Smooth muscle cell of the brain vasculature (primary cell): ENCODE measurements at regions not wholly inside any gene's neighbourhood (a gene's known extent, or its start where the extent isn't known, plus 50 kb on each side); places are given as distances from the start of the nearest gene placed in this dataset.

Experiments used
- DNase-seq: peaks from one replicate; pipeline ENCODE4 v3.0.0-alpha.2; 2012; ENCODE audit warnings: low read depth, low spot score

GRCh38 chr1:222911866-222912265, 97.0 kb downstream of the DISP1 start:
- no peak for DNase-seq

- no peak for DNase-seq
These were observed 97.9 kb downstream of the DISP1 start for GRCh38 chr1:222912730-222913129.

DNA sequence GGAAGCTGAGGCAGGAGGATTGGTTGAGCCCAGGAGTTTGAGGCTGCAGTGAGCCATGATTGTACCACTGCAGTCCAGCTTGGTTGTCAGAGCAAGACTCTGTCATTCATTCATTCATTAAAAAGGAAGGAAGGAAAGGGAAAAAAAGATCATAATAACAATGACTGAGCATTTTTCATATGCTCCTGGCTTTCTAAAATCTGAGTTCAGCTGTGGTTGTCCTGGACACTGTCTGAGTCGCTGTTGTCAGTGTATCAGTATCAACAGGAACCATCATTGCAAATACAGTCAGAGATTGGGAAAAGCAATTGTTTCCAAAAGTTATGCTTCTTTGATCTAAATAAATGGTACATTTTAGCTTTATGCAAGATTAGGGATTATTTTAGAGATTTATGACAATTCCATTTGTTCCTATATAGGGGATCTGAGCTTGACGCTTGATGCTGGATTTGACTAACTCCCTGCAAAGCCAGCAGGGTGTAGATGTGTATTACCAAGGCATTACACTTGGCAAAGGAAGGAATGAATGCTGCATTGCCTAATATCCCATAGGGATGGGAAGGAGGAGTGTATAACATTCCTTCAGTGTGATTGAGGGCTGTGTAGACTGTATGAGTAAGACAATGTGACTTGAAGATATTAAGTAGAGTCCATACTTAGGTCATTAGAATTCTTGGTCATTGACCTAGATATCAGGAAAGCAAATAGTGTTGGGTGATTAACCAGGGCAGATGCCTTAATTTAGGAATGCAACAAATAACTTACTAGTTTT, 100.2 kb downstream of the DISP1 start:
- DNase-seq, result no peak

- DNase-seq, result no peak
These were observed 101.3 kb downstream of the DISP1 start for GRCh38 chr1:222916100-222916499.

DNA sequence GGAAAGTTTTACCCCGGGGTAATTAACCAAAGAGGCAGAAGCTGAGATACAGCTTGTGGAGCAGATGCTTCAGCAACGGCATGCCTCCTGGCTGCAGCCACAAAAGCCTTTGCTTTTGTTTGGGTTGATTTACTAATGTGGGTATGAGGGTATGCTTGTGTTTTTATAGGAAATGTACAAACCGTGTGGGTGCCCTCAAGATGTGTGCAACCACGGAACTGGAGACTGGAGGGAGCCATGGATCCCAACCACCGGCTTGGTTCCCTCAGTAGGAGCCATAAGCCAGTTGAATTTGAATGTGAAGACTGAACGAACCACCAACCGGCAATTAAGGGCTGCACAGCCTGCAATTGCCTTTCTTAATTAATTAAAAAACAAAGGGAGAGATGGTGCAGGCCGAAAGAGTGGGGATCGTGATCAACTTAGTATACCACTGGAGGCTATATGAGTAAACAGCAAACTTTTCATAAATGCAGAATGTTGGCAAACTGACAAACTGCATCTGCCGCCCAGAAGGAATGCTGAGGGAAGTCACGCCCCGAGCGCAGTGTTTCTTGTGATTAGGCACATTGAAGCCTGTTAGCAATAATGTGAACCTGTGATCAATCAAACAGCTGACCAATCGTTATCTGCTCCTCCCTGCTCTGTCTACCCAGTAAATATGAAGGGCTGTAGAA, 104.1 kb downstream of the DISP1 start:
- no peak for DNase-seq

DNA sequence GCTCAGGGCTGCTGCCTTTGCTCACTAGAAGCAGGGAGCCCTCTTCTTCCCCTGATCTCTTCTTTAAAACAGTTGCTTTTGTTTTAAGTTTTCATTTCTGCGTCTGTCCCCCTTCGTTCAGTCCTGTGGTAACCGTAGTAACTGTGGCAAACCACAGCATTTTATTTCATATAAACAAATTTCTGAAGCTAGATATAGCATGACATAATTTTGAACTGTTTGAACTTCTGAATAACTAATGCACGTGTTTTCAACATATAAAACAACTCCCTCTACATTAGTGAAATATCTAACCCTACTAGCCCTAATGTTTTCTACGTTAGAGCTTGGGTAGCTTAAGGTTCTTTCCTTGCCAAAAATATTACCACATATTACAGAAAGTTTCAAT, 104.6 kb downstream of the DISP1 start:
- no peak for DNase-seq

GRCh38 chr1:222920169-222920568, 105.3 kb downstream of the DISP1 start:
- no peak for DNase-seq

GRCh38 chr1:222921945-222922344, 107.1 kb downstream of the DISP1 start:
- DNase-seq, result no peak

DNA sequence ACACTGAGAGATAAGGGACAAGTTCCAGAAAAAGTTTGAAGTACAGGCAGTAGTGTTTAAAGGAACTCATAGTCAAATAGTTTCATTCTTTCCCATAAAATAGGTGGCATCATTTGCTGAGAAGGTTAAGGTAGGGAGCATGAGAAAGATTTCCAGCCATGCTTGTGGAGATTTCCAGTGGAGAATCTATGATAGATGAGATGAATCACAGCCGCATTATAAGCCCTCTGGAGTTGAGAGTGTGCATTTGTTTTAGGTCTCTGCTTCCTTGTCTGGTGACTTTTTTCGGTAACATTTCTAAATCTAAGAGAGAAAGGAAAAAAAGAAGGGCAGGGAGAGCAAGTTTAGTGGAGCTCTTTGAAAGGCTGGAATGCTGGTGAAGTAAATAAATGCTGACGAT, 108.7 kb downstream of the DISP1 start:
- no peak for DNase-seq

DNA sequence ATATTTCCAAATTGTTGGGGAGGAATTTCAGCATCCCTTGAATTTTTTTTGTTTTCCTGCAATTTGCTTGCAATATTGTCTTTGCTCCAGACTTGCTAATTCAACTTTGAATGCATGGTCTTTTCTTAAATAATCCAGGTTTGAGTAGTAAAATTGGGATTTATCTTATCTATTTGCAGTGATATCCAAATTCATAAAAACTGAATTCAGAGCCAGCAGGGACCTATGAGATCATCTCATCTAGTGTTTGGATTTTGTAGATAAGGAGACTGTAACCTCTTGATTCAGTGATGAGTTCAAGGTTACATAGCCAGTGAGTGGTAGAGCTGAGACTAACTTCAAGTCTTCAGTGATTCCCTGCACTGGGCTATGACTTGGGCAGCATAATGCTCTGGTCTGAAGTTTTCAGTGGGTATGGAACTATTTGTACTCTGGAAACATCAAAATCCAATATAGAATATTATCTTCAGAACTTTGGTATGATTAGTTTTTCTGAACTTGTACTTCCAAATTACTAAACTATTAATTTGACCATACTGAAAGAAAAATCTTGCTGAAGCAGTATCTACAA, 109.4 kb downstream of the DISP1 start:
- no peak for DNase-seq

GRCh38 chr1:222926566-222926965, 111.7 kb downstream of the DISP1 start:
- no peak for DNase-seq

DNA sequence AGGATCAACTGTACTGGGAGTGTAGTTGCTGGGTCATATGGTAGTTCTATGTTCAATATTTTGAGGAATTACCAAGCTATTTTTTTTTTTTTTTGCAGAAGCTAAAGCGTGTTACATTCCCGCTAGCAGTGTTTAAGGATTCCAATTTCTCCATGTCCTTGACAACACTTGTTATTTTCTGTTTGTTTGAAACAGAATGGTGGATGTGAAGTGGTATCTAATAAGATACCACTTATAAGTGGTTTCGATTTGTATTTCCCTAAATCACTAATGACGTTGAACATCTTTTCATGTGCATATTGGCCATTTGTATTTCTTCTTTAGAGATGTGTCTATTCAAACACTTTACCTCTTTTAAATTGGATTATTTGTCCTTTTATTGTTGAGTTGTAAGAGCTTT, 112.2 kb downstream of the DISP1 start:
- no peak for DNase-seq

- DNase-seq, result peak; percentile 35
These were observed 113.4 kb downstream of the DISP1 start for GRCh38 chr1:222928212-222928611.

DNA sequence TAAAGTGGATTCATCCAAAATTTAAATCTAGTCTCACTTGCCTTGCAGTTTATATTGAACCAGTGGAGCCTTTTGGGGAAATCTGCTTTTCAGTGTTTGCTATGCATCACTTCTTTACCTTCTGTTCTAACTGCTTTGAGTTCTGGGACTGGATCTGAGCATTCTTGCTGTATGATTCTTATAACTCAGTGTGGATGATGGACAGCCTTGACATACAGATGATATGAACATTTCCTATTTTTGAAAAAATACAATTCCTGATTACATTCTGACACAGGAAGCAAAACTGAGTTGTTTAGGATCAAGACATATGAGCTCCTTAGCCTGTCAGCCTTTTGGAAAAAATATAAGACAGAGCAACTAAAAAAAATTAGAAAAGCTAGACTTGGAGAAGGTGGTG, 115.2 kb downstream of the DISP1 start:
- DNase-seq, result no peak

GRCh38 chr1:222931023-222931422, 116.2 kb downstream of the DISP1 start:
- no peak for DNase-seq

DNA sequence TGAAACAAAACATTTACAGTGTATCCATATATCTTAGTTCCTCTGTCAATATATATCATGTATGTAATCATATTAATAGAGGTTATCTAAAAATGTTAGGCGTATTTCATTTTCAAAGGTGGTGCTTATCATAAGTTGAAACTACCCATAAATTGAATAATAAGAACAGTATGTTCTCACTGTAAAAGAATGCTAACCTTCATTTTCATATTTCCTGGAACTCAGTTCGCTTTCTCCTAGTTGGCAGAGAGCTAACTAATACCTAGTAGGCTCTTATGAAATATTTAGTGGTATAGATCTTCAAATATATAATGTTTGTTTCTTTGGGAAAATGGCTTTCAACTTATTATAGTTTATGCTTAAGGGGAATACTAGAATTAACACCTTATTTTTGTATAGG, 118.4 kb downstream of the DISP1 start:
- no peak for DNase-seq

GRCh38 chr1:222935239-222935900, 120.5 kb downstream of the DISP1 start:
- DNase-seq, result no peak

DNA sequence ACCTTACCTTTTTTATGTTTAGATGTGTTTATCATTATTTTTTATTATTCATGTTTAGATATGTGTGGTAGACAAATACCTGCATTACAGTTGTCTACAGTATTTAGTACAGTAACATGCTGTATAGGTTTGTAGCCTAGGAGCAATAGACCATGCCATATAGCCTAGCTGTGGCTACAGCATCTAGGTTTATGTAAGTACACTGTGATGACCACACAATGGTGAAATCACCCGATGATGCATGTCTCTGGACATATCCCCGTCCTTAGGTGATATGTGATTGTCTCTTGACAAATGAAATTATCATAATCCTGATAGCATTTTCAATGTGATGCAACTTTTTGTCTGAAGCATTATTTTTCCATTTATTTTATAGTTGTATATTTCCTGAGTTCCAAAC, 121.2 kb downstream of the DISP1 start:
- no peak for DNase-seq

- no peak for DNase-seq
These were observed 124.1 kb downstream of the DISP1 start for GRCh38 chr1:222938986-222939385.

GRCh38 chr1:222940095-222940494, 125.3 kb downstream of the DISP1 start:
- DNase-seq, result no peak

DNA sequence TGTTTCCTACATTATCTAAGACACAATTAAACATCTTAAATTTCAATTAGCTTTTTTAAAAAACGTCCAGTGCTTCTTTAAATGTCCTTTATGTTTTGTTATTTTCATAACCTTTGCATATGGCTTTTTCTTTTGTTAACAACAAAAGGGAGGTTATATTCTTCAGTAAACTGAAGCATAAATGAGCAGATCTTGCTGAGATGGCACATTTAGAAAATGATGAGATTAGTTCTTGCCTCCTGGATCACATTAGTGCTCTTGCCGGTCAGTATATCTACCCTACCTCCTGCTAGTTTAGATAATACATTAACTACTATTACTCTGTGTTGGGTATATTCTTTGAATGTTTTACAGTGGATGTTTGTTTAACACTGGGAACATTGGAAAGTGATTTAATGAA, 126.1 kb downstream of the DISP1 start:
- DNase-seq, result no peak

DNA sequence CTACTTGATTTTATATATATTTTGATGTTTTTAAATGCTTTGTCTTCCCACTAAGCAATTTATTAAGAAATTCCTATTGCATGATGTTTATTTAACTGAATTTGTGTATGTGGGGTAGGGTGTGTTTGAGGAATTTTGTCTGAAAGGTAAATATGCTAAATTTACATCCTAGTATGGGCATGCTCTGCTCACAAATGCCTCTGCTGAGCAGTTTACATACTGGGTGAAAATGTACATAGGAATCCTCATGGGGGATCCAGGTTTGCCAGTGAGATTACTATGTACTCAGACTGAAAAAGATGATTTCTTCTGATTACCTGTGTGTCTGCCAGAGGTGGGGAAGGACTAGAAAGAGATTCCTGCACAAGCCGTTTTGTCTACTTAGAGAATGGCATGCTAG, 126.6 kb downstream of the DISP1 start:
- DNase-seq, result no peak

DNA sequence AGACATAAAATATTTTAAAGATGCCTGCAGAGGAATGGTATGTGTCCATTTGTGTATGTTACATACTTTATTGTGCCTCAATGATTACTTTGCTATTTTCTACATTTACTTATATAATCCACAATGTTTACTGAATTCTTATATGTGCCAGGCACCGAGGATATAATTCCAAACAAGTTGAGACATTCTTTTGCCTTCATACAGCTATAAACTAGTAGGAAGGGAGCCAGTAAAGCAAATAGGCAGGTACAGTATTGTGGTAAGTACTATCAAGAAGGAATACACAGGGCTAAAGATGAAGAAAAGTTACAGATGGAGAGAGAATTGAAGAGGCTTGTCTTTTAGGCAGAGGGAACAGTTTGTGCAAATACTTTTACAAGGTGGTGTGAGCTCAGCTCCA, 131.6 kb downstream of the DISP1 start:
- no peak for DNase-seq
